SK-N-SH (cell line): ENCODE measurements at regions not wholly inside any gene's neighbourhood (a gene's known extent, or its start where the extent isn't known, plus 50 kb on each side); places are given as distances from the start of the nearest gene placed in this dataset.

Source experiments
- EP300 ChIP-seq, 2 experiments: IDR thresholded peaks; 2 replicates each; pipeline versions ENCODE4 v1.4.0 to v1.6.1; 2012; ENCODE audit warnings: borderline replicate concordance in 1 of 2, low read depth in 1 of 2, low read length in 1 of 2
- FOXJ3 ChIP-seq: sonication (generic); formaldehyde crosslinking; IDR thresholded peaks from 2 replicates; pipeline ENCODE4 v1.5.1; 2020; ENCODE audit warnings: mild to moderate bottlenecking, missing genetic modification reagents
- FOXM1 ChIP-seq: IDR thresholded peaks from 2 replicates; pipeline ENCODE4 v1.4.0; 2012; ENCODE audit warnings: low read depth, mild to moderate bottlenecking
- POLR2AphosphoS5 ChIP-seq: IDR thresholded peaks from 2 replicates; pipeline ENCODE4 v1.6.1; 2012; ENCODE audit warnings: low read depth, low read length
- RAD21 ChIP-seq: IDR thresholded peaks from 2 replicates; pipeline ENCODE4 v1.6.1; 2012; ENCODE audit warnings: mild to moderate bottlenecking, low read length
- RFX5 ChIP-seq: IDR thresholded peaks from 2 replicates; pipeline ENCODE4 v1.6.1; 2012; ENCODE audit warnings: mild to moderate bottlenecking, improper control_type of control experiment, low read length
- SMC3 ChIP-seq: IDR thresholded peaks from 2 replicates; pipeline ENCODE4 v1.6.1; 2012; ENCODE audit warnings: low read depth, low read length, improper control_type of control experiment
- TF ChIP-seq, protein P1 (sequence below): fragments of 200-600 bp; sonication (generic); IDR thresholded peaks from 2 replicates; pipeline ENCODE4 v1.6.1; 2017; ENCODE audit warnings: antibody characterized with exemption, mild to moderate bottlenecking, moderate library complexity
- TF ChIP-seq, protein P2 (sequence below): IDR thresholded peaks from 2 replicates; pipeline ENCODE4 v1.4.0; 2012; ENCODE audit warnings: low read depth

DNA sequence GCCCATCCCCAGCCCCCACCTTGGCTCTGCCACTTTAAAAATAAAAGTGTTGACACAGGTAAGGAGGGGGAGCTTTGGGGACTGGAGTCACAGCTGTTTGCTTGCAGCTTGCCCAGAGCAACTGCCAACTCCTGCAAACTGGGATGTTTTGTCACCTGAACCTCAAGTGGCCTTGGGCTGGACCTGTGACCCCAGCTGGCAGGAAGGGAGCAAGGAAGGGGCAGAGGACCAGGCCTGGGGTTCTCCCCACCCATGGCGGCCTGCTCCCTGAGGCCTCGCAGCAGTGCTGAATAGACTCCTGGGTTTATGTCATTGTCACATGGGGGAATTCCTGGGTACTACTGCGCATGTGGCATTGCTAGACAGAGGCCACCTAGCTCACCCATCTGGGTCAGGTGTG, 246.9 kb upstream of the TLE3 start:
- TF ChIP-seq, protein P1, sequence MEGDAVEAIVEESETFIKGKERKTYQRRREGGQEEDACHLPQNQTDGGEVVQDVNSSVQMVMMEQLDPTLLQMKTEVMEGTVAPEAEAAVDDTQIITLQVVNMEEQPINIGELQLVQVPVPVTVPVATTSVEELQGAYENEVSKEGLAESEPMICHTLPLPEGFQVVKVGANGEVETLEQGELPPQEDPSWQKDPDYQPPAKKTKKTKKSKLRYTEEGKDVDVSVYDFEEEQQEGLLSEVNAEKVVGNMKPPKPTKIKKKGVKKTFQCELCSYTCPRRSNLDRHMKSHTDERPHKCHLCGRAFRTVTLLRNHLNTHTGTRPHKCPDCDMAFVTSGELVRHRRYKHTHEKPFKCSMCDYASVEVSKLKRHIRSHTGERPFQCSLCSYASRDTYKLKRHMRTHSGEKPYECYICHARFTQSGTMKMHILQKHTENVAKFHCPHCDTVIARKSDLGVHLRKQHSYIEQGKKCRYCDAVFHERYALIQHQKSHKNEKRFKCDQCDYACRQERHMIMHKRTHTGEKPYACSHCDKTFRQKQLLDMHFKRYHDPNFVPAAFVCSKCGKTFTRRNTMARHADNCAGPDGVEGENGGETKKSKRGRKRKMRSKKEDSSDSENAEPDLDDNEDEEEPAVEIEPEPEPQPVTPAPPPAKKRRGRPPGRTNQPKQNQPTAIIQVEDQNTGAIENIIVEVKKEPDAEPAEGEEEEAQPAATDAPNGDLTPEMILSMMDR = no peak
- TF ChIP-seq RFX5 = no peak
- no peak for TF ChIP-seq FOXJ3
- no peak for TF ChIP-seq FOXM1
- TF ChIP-seq EP300 (IDR thresholded peaks at IDR 0.05; ENCODE audit: borderline replicate concordance in 1 of 2, low read depth in 1 of 2, low read length in 1 of 2) = no peak
- TF ChIP-seq, protein P2, sequence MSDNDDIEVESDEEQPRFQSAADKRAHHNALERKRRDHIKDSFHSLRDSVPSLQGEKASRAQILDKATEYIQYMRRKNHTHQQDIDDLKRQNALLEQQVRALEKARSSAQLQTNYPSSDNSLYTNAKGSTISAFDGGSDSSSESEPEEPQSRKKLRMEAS = no peak
- TF ChIP-seq POLR2AphosphoS5 = no peak
- no peak for TF ChIP-seq SMC3
- TF ChIP-seq RAD21 = no peak
